CD8-positive, alpha-beta memory T cell (primary cell): ENCODE measurements at regions not wholly inside any gene's neighbourhood (a gene's known extent, or its start where the extent isn't known, plus 50 kb on each side); places are given as distances from the start of the nearest gene placed in this dataset.

ENCODE experiments used
- CTCF ChIA-PET: fragments of 350-600 bp; sonication (Branson Sonifier 250); formaldehyde crosslinking; loops from one replicate; lab custom pipeline; 2021; ENCODE audit warnings: antibody characterized with exemption; lab: Charles Lee
- POLR2A ChIA-PET: fragments of 350-600 bp; sonication (Branson Sonifier 250); formaldehyde crosslinking; loops from one replicate; lab custom pipeline; 2021; ENCODE audit warnings: antibody characterized with exemption; lab: Charles Lee
- DNase-seq, 5 donors: peaks; one replicate each; pipeline versions ENCODE4 v3.0.0 to v3.0.0-alpha.2; 2020 to 2022; ENCODE audit warnings: mixed read lengths in 1 of 5
- H3K27ac ChIP-seq: one replicate; pipeline ENCODE4 v1.7.0; 2013; ENCODE audit warnings: low read depth, mild to moderate bottlenecking, low read length, moderate library complexity
- H3K27me3 ChIP-seq: 2 replicates; pipeline ENCODE4 v1.7.0; 2013; ENCODE audit warnings: low read length, mild to moderate bottlenecking; ENCODE audit not compliant: insufficient read depth, poor library complexity, severe bottlenecking
- H3K36me3 ChIP-seq: 2 replicates; pipeline ENCODE4 v1.7.0; 2013; ENCODE audit warnings: mild to moderate bottlenecking, low read length, moderate library complexity; ENCODE audit not compliant: insufficient read depth
- H3K4me1 ChIP-seq: 2 replicates; pipeline ENCODE4 v1.7.0; 2013; ENCODE audit warnings: mild to moderate bottlenecking, low read length, moderate library complexity; ENCODE audit not compliant: insufficient read depth
- H3K4me3 ChIP-seq: 2 replicates; pipeline ENCODE4 v1.7.0; 2013; ENCODE audit warnings: mild to moderate bottlenecking, low read length
- H3K9me3 ChIP-seq: 2 replicates; pipeline ENCODE4 v1.7.0; 2013; ENCODE audit warnings: mild to moderate bottlenecking, low read length
- H3K27ac Mint-ChIP-seq, 8 donors: one replicate each; pipeline ENCODE4 v1.8.0; 2020 to 2021; ENCODE audit warnings: mixed read lengths in 8 of 8, mild to moderate bottlenecking in 6 of 8, inconsistent platforms in 3 of 8, moderate library complexity in 3 of 8
- H3K27me3 Mint-ChIP-seq, 2 donors: one replicate each; pipeline ENCODE4 v1.8.0; 2020 to 2021; ENCODE audit warnings: mixed read lengths in 2 of 2, mild to moderate bottlenecking in 1 of 2, moderate library complexity in 1 of 2
- H3K36me3 Mint-ChIP-seq, 3 donors: one replicate each; pipeline ENCODE4 v1.8.0; 2020 to 2021; ENCODE audit warnings: mixed read lengths in 3 of 3, inconsistent platforms in 1 of 3, mild to moderate bottlenecking in 1 of 3
- H3K4me1 Mint-ChIP-seq, 3 donors: one replicate each; pipeline ENCODE4 v1.8.0; 2020 to 2021; ENCODE audit warnings: mixed read lengths in 3 of 3, inconsistent platforms in 1 of 3, mild to moderate bottlenecking in 1 of 3
- H3K4me3 Mint-ChIP-seq, 7 donors: one replicate each; pipeline ENCODE4 v1.8.0; 2020 to 2021; ENCODE audit warnings: mixed read lengths in 7 of 7, mild to moderate bottlenecking in 6 of 7, moderate library complexity in 4 of 7, inconsistent platforms in 2 of 7
- H3K9me3 Mint-ChIP-seq, 5 donors: one replicate each; pipeline ENCODE4 v1.8.0; 2020 to 2022; ENCODE audit warnings: mixed read lengths in 5 of 5, mild to moderate bottlenecking in 3 of 5, moderate library complexity in 2 of 5, inconsistent platforms in 1 of 5

- CTCF ChIA-PET: no interaction called here
- no peak overlapping the region for H3K27ac ChIP-seq
- no peaks in the 10 kb centered on the region for H3K4me1 ChIP-seq
- Mint-ChIP-seq H3K4me3 (no peak overlapping the region), H3K4me1 (peaks cover 6 to 10% (median 8%) of the 10 kb centered on the region in 3 donors), H3K27me3 (no peaks in the 10 kb centered on the region), H3K36me3 (peaks cover 0 to 4% (median 0%) of the 10 kb centered on the region in 3 donors), H3K9me3 (no peaks in the 10 kb centered on the region), H3K27ac (peak overlapping the region in 1 of 8 donors; percentile 36)
- H3K9me3 ChIP-seq: no peaks in the 10 kb centered on the region
- H3K27me3 ChIP-seq: no peaks in the 10 kb centered on the region
- no peak overlapping the region for H3K4me3 ChIP-seq
- DNase-seq: no peak
- POLR2A ChIA-PET: no interaction called here
- H3K36me3 ChIP-seq: no peaks in the 10 kb centered on the region
Observed at GRCh38 chr13:99702687-99703319, 201.5 kb downstream of the TM9SF2 start.

DNA sequence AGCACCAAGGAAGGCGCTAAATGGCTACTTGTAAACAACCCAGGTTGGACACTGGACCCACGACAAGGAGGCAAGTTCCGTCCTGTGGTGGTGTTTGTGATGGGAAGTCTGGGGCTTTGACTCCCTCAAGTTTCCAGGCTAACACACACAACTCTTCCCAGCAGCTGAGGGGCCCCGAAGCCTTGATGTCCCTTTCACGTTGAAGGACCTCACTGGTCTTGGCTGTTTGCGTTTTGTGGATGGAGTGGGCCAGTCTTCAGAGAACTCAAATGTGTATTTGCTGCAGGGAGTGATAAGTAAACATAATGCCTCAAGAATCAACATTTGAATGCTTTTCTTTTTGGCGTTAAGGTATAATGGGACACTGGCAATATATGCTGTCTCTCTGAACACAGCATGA lies 199.2 kb downstream of the TM9SF2 start:
- Histone ChIP-seq H3K36me3 (no peaks in the 10 kb centered on the region), H3K9me3 (no peaks in the 10 kb centered on the region), H3K4me3 (no peak overlapping the region), H3K27me3 (no peaks in the 10 kb centered on the region), H3K27ac (no peak overlapping the region), H3K4me1 (no peaks in the 10 kb centered on the region)
- no peak for DNase-seq
- Mint-ChIP-seq H3K4me3 (no peak overlapping the region), H3K4me1 (peaks cover 7 to 10% (median 8%) of the 10 kb centered on the region in 3 donors), H3K27ac (no peak overlapping the region), H3K36me3 (peaks cover 0 to 2% (median 0%) of the 10 kb centered on the region in 3 donors), H3K9me3 (no peaks in the 10 kb centered on the region), H3K27me3 (no peaks in the 10 kb centered on the region)
- ChIA-PET CTCF (no interaction called here), POLR2A (no interaction called here)

GRCh38 chr13:99698816-99699099 lies 197.5 kb downstream of the TM9SF2 start:
- peaks cover 0 to 4% (median 0%) of the 10 kb centered on the region in 3 donors for H3K36me3 Mint-ChIP-seq
- CTCF ChIA-PET: interaction anchor here (0.9 kb wide), 1 partner anchor 12 kb away, joined by 3 read pairs; no protein-coding TSS in a partner anchor

GRCh38 chr13:99698010-99698815 lies 196.9 kb downstream of the TM9SF2 start:
- Mint-ChIP-seq H3K9me3 (no peaks in the 10 kb centered on the region), H3K27me3 (no peaks in the 10 kb centered on the region), H3K4me3 (no peak overlapping the region), H3K27ac (peak overlapping the region in 1 of 8 donors; percentile 33), H3K4me1 (peaks cover 7 to 10% (median 8%) of the 10 kb centered on the region in 3 donors), H3K36me3 (peaks cover 0 to 4% (median 0%) of the 10 kb centered on the region in 3 donors)
- Histone ChIP-seq H3K36me3 (no peaks in the 10 kb centered on the region), H3K4me3 (no peak overlapping the region), H3K27ac (no peak overlapping the region), H3K9me3 (no peaks in the 10 kb centered on the region), H3K4me1 (no peaks in the 10 kb centered on the region), H3K27me3 (no peaks in the 10 kb centered on the region)
- ChIA-PET CTCF (interaction anchor here (0.9 kb wide), 1 partner anchor 11 kb away, joined by 3 read pairs; no protein-coding TSS in a partner anchor), POLR2A (no interaction called here)
- DNase-seq: no peak

More at GRCh38 chr13:99698816-99699099, 197.5 kb downstream of the TM9SF2 start:
- no peaks in the 10 kb centered on the region for H3K36me3 ChIP-seq
- H3K4me1 ChIP-seq: no peaks in the 10 kb centered on the region
- H3K4me3 ChIP-seq: no peak overlapping the region
- Mint-ChIP-seq H3K27ac (no peak overlapping the region), H3K4me3 (no peak overlapping the region), H3K27me3 (no peaks in the 10 kb centered on the region), H3K9me3 (no peaks in the 10 kb centered on the region), H3K4me1 (peaks cover 7 to 10% (median 8%) of the 10 kb centered on the region in 3 donors)
- no peaks in the 10 kb centered on the region for H3K9me3 ChIP-seq
- H3K27me3 ChIP-seq: no peaks in the 10 kb centered on the region
- no peak for DNase-seq
- POLR2A ChIA-PET: no interaction called here
- no peak overlapping the region for H3K27ac ChIP-seq

DNA sequence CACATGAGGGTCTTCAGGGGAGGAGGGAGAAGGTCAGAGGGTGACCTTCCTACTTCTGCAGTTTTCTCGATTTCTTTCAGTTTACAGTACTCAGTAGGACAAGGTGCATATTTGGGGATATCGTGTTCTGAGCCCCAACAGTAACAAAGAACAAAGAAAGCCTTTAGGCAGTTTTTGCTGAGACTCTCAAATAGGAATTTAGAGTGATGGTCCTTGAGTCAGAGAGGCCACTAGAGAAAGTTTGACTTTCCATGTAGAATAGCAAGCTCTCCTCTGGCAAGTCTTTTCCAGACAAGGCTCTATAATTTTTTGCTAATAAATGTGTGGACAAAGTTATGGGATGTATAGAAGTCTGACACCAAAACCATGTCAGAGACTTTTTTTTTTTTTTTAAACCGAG lies 194.6 kb downstream of the TM9SF2 start:
- no peaks in the 10 kb centered on the region for H3K36me3 ChIP-seq
- no peak overlapping the region for H3K4me3 ChIP-seq
- ChIA-PET POLR2A (no interaction called here), CTCF (no interaction called here)
- no peak overlapping the region for H3K27ac ChIP-seq
- Mint-ChIP-seq H3K27ac (no peak overlapping the region), H3K4me3 (no peak overlapping the region), H3K4me1 (peaks cover 5 to 13% (median 5%) of the 10 kb centered on the region in 3 donors), H3K27me3 (no peaks in the 10 kb centered on the region), H3K36me3 (peaks cover 0 to 4% (median 0%) of the 10 kb centered on the region in 3 donors), H3K9me3 (no peaks in the 10 kb centered on the region)
- DNase-seq: no peak
- H3K27me3 ChIP-seq: no peaks in the 10 kb centered on the region
- H3K9me3 ChIP-seq: no peaks in the 10 kb centered on the region
- no peaks in the 10 kb centered on the region for H3K4me1 ChIP-seq

- DNase-seq: no peak
- POLR2A ChIA-PET: no interaction called here
- Histone ChIP-seq H3K27ac (no peak overlapping the region), H3K27me3 (no peaks in the 10 kb centered on the region), H3K36me3 (no peaks in the 10 kb centered on the region), H3K4me3 (no peak overlapping the region), H3K9me3 (no peaks in the 10 kb centered on the region), H3K4me1 (no peaks in the 10 kb centered on the region)
- H3K27ac Mint-ChIP-seq: no peak overlapping the region
- peaks cover 0 to 7% (median 2%) of the 10 kb centered on the region in 3 donors for H3K4me1 Mint-ChIP-seq
- peaks cover 0 to 6% (median 0%) of the 10 kb centered on the region in 3 donors for H3K36me3 Mint-ChIP-seq
- H3K9me3 Mint-ChIP-seq: no peaks in the 10 kb centered on the region
- CTCF ChIA-PET: no interaction called here
- H3K4me3 Mint-ChIP-seq: no peak overlapping the region
- no peaks in the 10 kb centered on the region for H3K27me3 Mint-ChIP-seq
Observed at GRCh38 chr13:99693852-99694611, 192.8 kb downstream of the TM9SF2 start.

GRCh38 chr13:99693351-99693750 lies 192.1 kb downstream of the TM9SF2 start:
- H3K9me3 ChIP-seq: no peaks in the 10 kb centered on the region
- H3K27me3 Mint-ChIP-seq: no peaks in the 10 kb centered on the region
- no peak overlapping the region for H3K4me3 ChIP-seq
- no peaks in the 10 kb centered on the region for H3K9me3 Mint-ChIP-seq
- POLR2A ChIA-PET: no interaction called here
- DNase-seq: no peak
- H3K4me3 Mint-ChIP-seq: no peak overlapping the region
- no peaks in the 10 kb centered on the region for H3K36me3 ChIP-seq
- no peaks in the 10 kb centered on the region for H3K27me3 ChIP-seq
- H3K36me3 Mint-ChIP-seq: peaks cover 0 to 6% (median 0%) of the 10 kb centered on the region in 3 donors
- no peak overlapping the region for H3K27ac ChIP-seq
- CTCF ChIA-PET: no interaction called here
- no peaks in the 10 kb centered on the region for H3K4me1 ChIP-seq
- H3K27ac Mint-ChIP-seq: no peak overlapping the region
- peaks cover 0 to 7% (median 2%) of the 10 kb centered on the region in 3 donors for H3K4me1 Mint-ChIP-seq

- Mint-ChIP-seq H3K4me1 (peaks cover 0 to 7% (median 2%) of the 10 kb centered on the region in 3 donors), H3K9me3 (no peaks in the 10 kb centered on the region), H3K36me3 (peaks cover 0 to 6% (median 0%) of the 10 kb centered on the region in 3 donors), H3K4me3 (no peak overlapping the region), H3K27me3 (no peaks in the 10 kb centered on the region), H3K27ac (peak overlapping the region in 1 of 8 donors; percentile 25)
- Histone ChIP-seq H3K27me3 (no peaks in the 10 kb centered on the region), H3K4me1 (no peaks in the 10 kb centered on the region), H3K27ac (no peak overlapping the region), H3K4me3 (no peak overlapping the region), H3K36me3 (no peaks in the 10 kb centered on the region), H3K9me3 (no peaks in the 10 kb centered on the region)
- POLR2A ChIA-PET: no interaction called here
- DNase-seq: no peak
- CTCF ChIA-PET: no interaction called here
Observed at GRCh38 chr13:99692854-99693253, 191.6 kb downstream of the TM9SF2 start.
